HepG2 (cell line): ENCODE measurements at regions not wholly inside any gene's neighbourhood (a gene's known extent, or its start where the extent isn't known, plus 50 kb on each side); places are given as distances from the start of the nearest gene placed in this dataset.

Experiments
- ATAC-seq: fragments of 200-7000 bp; cut with Tn5 transposase; 3 replicates; pipeline ENCODE4 v1.9.1; 2020; ENCODE audit warnings: mild to moderate bottlenecking, moderate library complexity
- BruUV-seq: library from RNA; stranded (reverse); fragments of 400-500 nt; replicated peaks from 2 replicates; lab custom pipeline; 2021; lab: Mats Ljungman, UMichigan
- CTCF ChIA-PET: fragments of 300-600 bp; formaldehyde crosslinking; extraction: SDS; loops from one replicate; lab custom pipeline; 2021; ENCODE audit warnings: low total read pairs, inconsistent platforms, low intra/inter-chr PET ratio; lab: Yijun Ruan, JAX
- POLR2A ChIA-PET: fragments of 350-600 bp; sonication (Branson Sonifier 250); formaldehyde crosslinking; loops from one replicate; lab custom pipeline; 2020; ENCODE audit warnings: antibody characterized with exemption, inconsistent platforms; lab: Yijun Ruan, JAX
- DNase-seq: peaks from one replicate; pipeline ENCODE4 v3.0.0-alpha.2; 2015; ENCODE audit warnings: low spot score
- FAIRE-seq: peaks from 3 replicates; lab custom pipeline; 2011; peaks lifted over from hg19 to GRCh38; lab: Jason Lieb, UNC
- H2AFZ ChIP-seq: one replicate; pipeline ENCODE4 v1.6.1; 2011; ENCODE audit warnings: low read length, inconsistent platforms
- H3K27ac ChIP-seq: fragments of 300-600 bp; 3 replicates; pipeline ENCODE4 v1.8.0; 2011; ENCODE audit warnings: mixed run types, mild to moderate bottlenecking, mixed read lengths, low read length, inconsistent platforms; ENCODE audit not compliant: insufficient read depth; ENCODE audit errors: extremely low read length
- H3K27me3 ChIP-seq, 2 experiments: fragments of 200-600 bp in 1 of 2; 2 replicates in 1 of 2; 3 replicates in 1 of 2; pipeline versions ENCODE4 v1.6.0 to v1.8.0; 2011; ENCODE audit warnings: low read length in 2 of 2, mild to moderate bottlenecking in 2 of 2, moderate library complexity in 2 of 2, inconsistent platforms in 1 of 2; ENCODE audit not compliant: insufficient read depth in 2 of 2, control insufficient read depth in 1 of 2
- H3K36me3 ChIP-seq, 2 experiments: fragments of 200-600 bp in 1 of 2; replicated peaks in 1 of 2; 2 replicates in 1 of 2; 3 replicates in 1 of 2; pipeline versions ENCODE4 v1.5.1 to v1.8.0; 2011; ENCODE audit warnings: low read length in 2 of 2, inconsistent platforms in 1 of 2; ENCODE audit not compliant: insufficient read depth in 2 of 2, control insufficient read depth in 1 of 2
- H3K4me1 ChIP-seq: 2 replicates; pipeline ENCODE4 v1.5.1; 2012; ENCODE audit warnings: low read length, inconsistent platforms; ENCODE audit not compliant: insufficient read depth
- H3K4me2 ChIP-seq: 2 replicates; pipeline ENCODE4 v1.6.0; 2011; ENCODE audit warnings: low read depth, low read length, inconsistent platforms
- H3K4me3 ChIP-seq, 3 experiments: fragments of 200-600 bp in 1 of 3; sonication (generic), shearing (Covaris generic) in 1 of 3; replicated peaks in 1 of 3; 2 replicates each; pipeline ENCODE4 v1.5.1; 2011 to 2016; ENCODE audit warnings: low read length in 3 of 3, inconsistent platforms in 2 of 3, low read depth in 2 of 3, mild to moderate bottlenecking in 2 of 3, control low read depth in 1 of 3, mixed read lengths in 1 of 3; ENCODE audit not compliant: insufficient read depth in 1 of 3
- H3K79me2 ChIP-seq: one replicate; pipeline ENCODE4 v1.6.1; 2011; ENCODE audit warnings: low read length, inconsistent platforms; ENCODE audit not compliant: insufficient read depth
- H3K9ac ChIP-seq: 2 replicates; pipeline ENCODE4 v1.6.0; 2011; ENCODE audit warnings: mild to moderate bottlenecking, low read depth, low read length, inconsistent platforms; ENCODE audit not compliant: insufficient read depth
- H3K9me3 ChIP-seq: 2 replicates; pipeline ENCODE4 v1.5.1; 2012; ENCODE audit warnings: mild to moderate bottlenecking, low read length
- H4K20me1 ChIP-seq: 2 replicates; pipeline ENCODE4 v1.6.0; 2011; ENCODE audit warnings: inconsistent platforms, mild to moderate bottlenecking, low read length, moderate library complexity; ENCODE audit not compliant: insufficient read depth
- CSRNP1 ChIP-seq: sonication (generic); formaldehyde crosslinking; IDR thresholded peaks from 2 replicates; pipeline ENCODE4 v1.8.1; 2023; ENCODE audit warnings: mild to moderate bottlenecking, missing genetic modification reagents
- FIP1L1 ChIP-seq: fragments of 200-400 bp; formaldehyde crosslinking; IDR thresholded peaks from 2 replicates; pipeline ENCODE4 v1.6.1; 2018; ENCODE audit warnings: low read depth, mild to moderate bottlenecking, low read length, moderate library complexity, borderline replicate concordance; ENCODE audit not compliant: insufficient read depth
- LCORL ChIP-seq, 2 experiments: fragments of 450-650 bp in 1 of 2; sonication (generic) in 1 of 2; formaldehyde crosslinking in 1 of 2; IDR thresholded peaks; 2 replicates each; pipeline versions ENCODE4 v1.5.0 to v1.6.1; 2017 to 2020; ENCODE audit warnings: antibody characterized with exemption in 1 of 2, missing genetic modification reagents in 1 of 2
- RERE ChIP-seq: IDR thresholded peaks from 2 replicates; pipeline ENCODE4 v1.6.1; 2016; ENCODE audit warnings: low read depth, missing genetic modification reagents, missing compliant biosample characterization
- SMYD3 ChIP-seq: sonication (generic); formaldehyde crosslinking; IDR thresholded peaks from 2 replicates; pipeline ENCODE4 v1.8.1; 2023; ENCODE audit warnings: mild to moderate bottlenecking, missing genetic modification reagents
- SOX13 ChIP-seq, 3 experiments: fragments of 450-650 bp in 1 of 3; sonication (generic) in 1 of 3; formaldehyde crosslinking in 1 of 3; IDR thresholded peaks in 2 of 3; conservative IDR thresholded peaks in 1 of 3; 2 replicates each; pipeline versions ENCODE4 v1.5.0 to v1.6.1; 2016 to 2020; ENCODE audit warnings: antibody characterized with exemption in 1 of 3, mild to moderate bottlenecking in 1 of 3, missing compliant biosample characterization in 1 of 3, missing genetic modification reagents in 1 of 3, moderate library complexity in 1 of 3
- TARDBP ChIP-seq: sonication (generic); formaldehyde crosslinking; IDR thresholded peaks from 2 replicates; pipeline ENCODE4 v1.8.0; 2022; ENCODE audit warnings: mild to moderate bottlenecking, missing genetic modification reagents
- ZNF264 ChIP-seq: sonication (generic); formaldehyde crosslinking; IDR thresholded peaks from 2 replicates; pipeline ENCODE4 v1.4.0; 2020; ENCODE audit warnings: missing genetic modification reagents
- ZNF431 ChIP-seq: sonication (generic); formaldehyde crosslinking; IDR thresholded peaks from 2 replicates; pipeline ENCODE4 v1.9.0; 2022; ENCODE audit warnings: missing genetic modification reagents, low read depth, mild to moderate bottlenecking, borderline replicate concordance
- ZNF496 ChIP-seq: sonication (generic); formaldehyde crosslinking; IDR thresholded peaks from 2 replicates; pipeline ENCODE4 v1.8.1; 2023; ENCODE audit warnings: mild to moderate bottlenecking, moderate library complexity, missing genetic modification reagents; ENCODE audit not compliant: insufficient replicate concordance
- ZNF687 ChIP-seq: sonication (generic); formaldehyde crosslinking; IDR thresholded peaks from 2 replicates; pipeline ENCODE4 v1.5.1; 2020; ENCODE audit warnings: mild to moderate bottlenecking, missing genetic modification reagents, moderate library complexity
- ZSCAN21 ChIP-seq: sonication (generic); formaldehyde crosslinking; IDR thresholded peaks from 2 replicates; pipeline ENCODE4 v1.8.0; 2022; ENCODE audit warnings: mild to moderate bottlenecking, missing genetic modification reagents, moderate library complexity, borderline replicate concordance
- in situ Hi-C: cut with HindIII; loops from 2 replicates; pipeline ENCODE4 v1.10.0; 2017; ENCODE audit warnings: low pct_unique_long_range_greater_than_20kb; ENCODE audit not compliant: extremely low pct_ligation_motif_present
- intact Hi-C: fragments of 100-400 bp; cut with micrococcal nuclease; formaldehyde crosslinking; loops from one replicate; pipeline ENCODE4 v1.10.0; 2022; ENCODE audit not compliant: unreplicated experiment

GRCh38 chr14:53437858-53438257 lies 284.7 kb upstream of the DDHD1 start:
- Histone ChIP-seq H3K4me2 (peak overlapping the region; percentile 34), H3K27ac (peak overlapping the region; percentile 75), H2AFZ (peak overlapping the region; percentile 4), H3K27me3 (no peaks in the 10 kb centered on the region), H3K4me3 (no peak overlapping the region), H3K9me3 (no peaks in the 10 kb centered on the region), H3K4me1 (peaks cover 70% of the 10 kb centered on the region), H3K36me3 (no peaks in the 10 kb centered on the region), H3K9ac (no peak overlapping the region), H3K79me2 (no peaks in the 10 kb centered on the region), H4K20me1 (no peaks in the 10 kb centered on the region)
- DNase-seq, result peak; percentile 86
- intact Hi-C loops, result loop anchor here (10.0 kb wide), 2 partner anchors 177 to 507 kb away; no protein-coding TSS in a partner anchor
- BruUV-seq, result no TSS peak
- POLR2A ChIA-PET, result interaction anchor here (0.6 kb wide), 1 partner anchor 854 kb away, joined by 3 read pairs; no protein-coding TSS in a partner anchor
- CTCF ChIA-PET, result no interaction called here
- ATAC-seq, result peak; percentile 99
- FAIRE-seq, result peak; percentile 72
- in situ Hi-C loops, result no loop called here
- TF ChIP-seq LCORL (IDR thresholded peaks at IDR 0.05) (no peak), LCORL (CRISPR knock-in tag; IDR thresholded peaks at IDR 0.05) (no peak), ZNF431 (CRISPR knock-in tag) (no peak), CSRNP1 (no peak), ZNF687 (CRISPR knock-in tag) (no peak), SOX13 (IDR thresholded peaks at IDR 0.05) (no peak), SOX13 (CRISPR knock-in tag; conservative IDR thresholded peaks at IDR 0.05 in 1 of 2, IDR thresholded peaks at IDR 0.05 in 1 of 2) (peak in 1 of 2 experiments; percentile 71; a peak in 2 of 4 replicates), FIP1L1 (no peak), ZSCAN21 (CRISPR knock-in tag) (no peak), ZNF496 (no peak), SMYD3 (CRISPR knock-in tag) (no peak), TARDBP (CRISPR knock-in tag) (peak; percentile 52; the same call in 1 of the 2 replicates), ZNF264 (CRISPR knock-in tag) (peak; percentile 82), RERE (CRISPR knock-in tag) (no peak)
